G401 (cell line): ENCODE measurements at regions not wholly inside any gene's neighbourhood (a gene's known extent, or its start where the extent isn't known, plus 50 kb on each side); places are given as distances from the start of the nearest gene placed in this dataset.
A peak's percentile ranks its signal among the peaks of the same experiment; 100 is the strongest.
"Not testable (repeated sequence)": the region's sequence is repeated elsewhere in the genome, so short reads cannot be mapped to it uniquely, and the experiment has no call there.

Experiments used
- DNase-seq: peaks from one replicate; pipeline ENCODE4 v3.0.0-alpha.2; 2015; ENCODE audit warnings: low spot score
- in situ Hi-C: cut with HindIII; loops from 2 replicates; pipeline ENCODE4 v1.10.0; 2016; ENCODE audit warnings: low sequenced_read_pairs, mixed read lengths

- in situ Hi-C loops, result no loop called here
- peak; percentile 61 for DNase-seq
Observed at GRCh38 chr1:232179896-232180778, 449.8 kb downstream of the SIPA1L2 start.

- in situ Hi-C loops, result no loop called here
- DNase-seq, result no peak
Observed at GRCh38 chr1:232178191-232178590, 451.7 kb downstream of the SIPA1L2 start.

GRCh38 chr1:232177438-232177837 is 452.5 kb downstream of the SIPA1L2 start:
- in situ Hi-C loops, result no loop called here
- no peak for DNase-seq

GRCh38 chr1:232176222-232176621 is 453.7 kb downstream of the SIPA1L2 start:
- in situ Hi-C loops, result no loop called here
- no peak for DNase-seq

- in situ Hi-C loops, result no loop called here
- no peak for DNase-seq
Observed at GRCh38 chr1:232174306-232174705, 455.6 kb downstream of the SIPA1L2 start.

- no peak for DNase-seq
- in situ Hi-C loops, result no loop called here
Observed at GRCh38 chr1:232172563-232172962, 457.4 kb downstream of the SIPA1L2 start.

- DNase-seq, result no peak
- in situ Hi-C loops, result no loop called here
Observed at GRCh38 chr1:232170909-232171308, 459.0 kb downstream of the SIPA1L2 start.

- in situ Hi-C loops, result no loop called here
- no peak for DNase-seq
Observed at GRCh38 chr1:232169436-232169835, 460.5 kb downstream of the SIPA1L2 start.

GRCh38 chr1:232168508-232168907 is 461.4 kb downstream of the SIPA1L2 start:
- in situ Hi-C loops, result no loop called here
- DNase-seq, result no peak

- no peak for DNase-seq
Observed at GRCh38 chr1:232166942-232167341, 463.0 kb downstream of the SIPA1L2 start.

GRCh38 chr1:232164078-232164963 is 465.6 kb downstream of the SIPA1L2 start:
- in situ Hi-C loops, result no loop called here
- no peak for DNase-seq

More at GRCh38 chr1:232166942-232167341, 463.0 kb downstream of the SIPA1L2 start:
- in situ Hi-C loops, result no loop called here

- in situ Hi-C loops, result no loop called here
- no peak for DNase-seq
Observed at GRCh38 chr1:232163533-232163932, 466.4 kb downstream of the SIPA1L2 start.

- DNase-seq, result no peak
- in situ Hi-C loops, result no loop called here
Observed at GRCh38 chr1:232162001-232162400, 467.9 kb downstream of the SIPA1L2 start.

GRCh38 chr1:232158558-232158957 is 471.4 kb downstream of the SIPA1L2 start:
- DNase-seq, in situ Hi-C loops: not testable (repeated sequence)

GRCh38 chr1:232156070-232156469 is 473.9 kb downstream of the SIPA1L2 start:
- in situ Hi-C loops, DNase-seq: not testable (repeated sequence)

- DNase-seq, result no peak
- in situ Hi-C loops, result no loop called here
Observed at GRCh38 chr1:232153652-232154051, 476.3 kb downstream of the SIPA1L2 start.

- DNase-seq, result no peak
- in situ Hi-C loops, result no loop called here
Observed at GRCh38 chr1:232150770-232151548, 479.0 kb downstream of the SIPA1L2 start.

GRCh38 chr1:232149287-232150201 is 480.4 kb downstream of the SIPA1L2 start:
- in situ Hi-C loops, result no loop called here
- DNase-seq, result no peak
